Breast epithelium (tissue), 4 donors: ENCODE measurements at regions not wholly inside any gene's neighbourhood (a gene's known extent, or its start where the extent isn't known, plus 50 kb on each side); places are given as distances from the start of the nearest gene placed in this dataset.

Experiments
- DNase-seq, 2 donors: peaks; one replicate each; pipeline ENCODE4 v3.0.0-alpha.2; 2019; ENCODE audit warnings: low spot score in 2 of 2
- H3K27ac ChIP-seq, 2 donors: fragments of 200-600 bp; sonication (generic) in 1 of 2; one replicate each; pipeline ENCODE4 v1.5.1; 2016 to 2019; ENCODE audit warnings: mild to moderate bottlenecking in 1 of 2
- H3K27me3 ChIP-seq, 2 donors: fragments of 200-600 bp; sonication (generic) in 1 of 2; one replicate each; pipeline versions ENCODE4 v1.5.1 to v1.6.0; 2017 to 2019; ENCODE audit warnings: control low read depth in 1 of 2, mild to moderate bottlenecking in 1 of 2
- H3K36me3 ChIP-seq: fragments of 200-600 bp; one replicate; pipeline ENCODE4 v1.5.1; 2019
- H3K4me1 ChIP-seq, 2 donors: fragments of 200-600 bp; sonication (generic); one replicate each; pipeline ENCODE4 v1.5.1; 2016 to 2019; ENCODE audit warnings: control low read depth in 1 of 2
- H3K4me3 ChIP-seq, 3 donors: fragments of 200-600 bp; sonication (generic); 1 replicate in 2 of 3; 2 replicates in 1 of 3; pipeline ENCODE4 v1.5.1; 2016 to 2019; ENCODE audit warnings: mild to moderate bottlenecking in 3 of 3, moderate library complexity in 2 of 3
- H3K9me3 ChIP-seq, 2 donors: fragments of 200-600 bp; sonication (generic) in 1 of 2; one replicate each; pipeline ENCODE4 v1.5.1; 2016 to 2019; ENCODE audit warnings: control low read depth in 1 of 2
- CTCF ChIP-seq, 3 donors: fragments of 450-650 bp; IDR thresholded peaks; one replicate each; pipeline ENCODE4 v1.5.1; 2016 to 2017; ENCODE audit warnings: antibody characterized with exemption in 3 of 3, mild to moderate bottlenecking in 3 of 3, moderate library complexity in 3 of 3
- POLR2A ChIP-seq: fragments of 450-650 bp; IDR thresholded peaks from one replicate; pipeline ENCODE4 v1.6.1; 2016; ENCODE audit warnings: antibody characterized with exemption, mild to moderate bottlenecking, moderate library complexity
- POLR2AphosphoS5 ChIP-seq, 3 donors: sonication (generic); formaldehyde crosslinking; IDR thresholded peaks; one replicate each; pipeline ENCODE4 v1.6.1; 2017; ENCODE audit warnings: antibody characterized with exemption in 3 of 3
- intact Hi-C: fragments of 100-400 bp; cut with DNase I; formaldehyde crosslinking; loops from one replicate; pipeline ENCODE4 v1.15.1; 2023; ENCODE audit warnings: low total_unique reads

DNA sequence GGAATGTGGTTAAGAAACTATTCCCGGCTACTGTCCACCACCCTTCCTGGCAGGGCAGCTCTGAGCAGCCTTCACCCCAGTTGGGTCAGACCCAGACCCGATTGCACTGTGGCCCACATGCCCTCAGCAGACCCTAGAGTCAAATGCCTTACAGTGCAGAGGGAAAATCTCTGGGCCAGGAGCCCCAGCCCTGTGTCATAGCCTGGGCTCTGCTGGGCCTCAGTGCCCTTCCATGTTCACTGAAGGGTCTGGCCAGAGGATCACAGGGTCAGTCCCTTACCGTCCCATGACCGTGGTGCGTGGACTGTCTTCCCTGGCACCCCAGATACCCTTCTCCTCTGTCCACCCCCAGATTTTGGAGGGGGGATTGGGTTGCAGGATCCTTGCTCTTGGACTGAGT lies 73.5 kb upstream of the COL5A1 start:
- TF ChIP-seq POLR2A (no peak), CTCF (IDR thresholded peaks at IDR 0.05) (no peak), POLR2AphosphoS5 (IDR thresholded peaks at IDR 0.05) (no peak)
- no peaks in the 10 kb centered on the region for H3K4me1 ChIP-seq
- no peak overlapping the region for H3K27ac ChIP-seq
- no peaks in the 10 kb centered on the region for H3K27me3 ChIP-seq
- peaks cover 11 to 26% of the 10 kb centered on the region in 2 donors for H3K9me3 ChIP-seq
- no peaks in the 10 kb centered on the region for H3K36me3 ChIP-seq
- DNase-seq, result no peak
- intact Hi-C loops, result no loop called here
- H3K4me3 ChIP-seq, result no peak overlapping the region

GRCh38 chr9:134568811-134569210 lies 72.8 kb upstream of the COL5A1 start:
- Histone ChIP-seq H3K4me1 (no peaks in the 10 kb centered on the region), H3K27me3 (no peaks in the 10 kb centered on the region), H3K4me3 (no peak overlapping the region), H3K27ac (no peak overlapping the region), H3K9me3 (peaks cover 11 to 26% of the 10 kb centered on the region in 2 donors), H3K36me3 (no peaks in the 10 kb centered on the region)
- DNase-seq, result no peak
- intact Hi-C loops, result no loop called here
- TF ChIP-seq POLR2A (no peak), CTCF (IDR thresholded peaks at IDR 0.05) (no peak), POLR2AphosphoS5 (IDR thresholded peaks at IDR 0.05) (no peak)

DNA sequence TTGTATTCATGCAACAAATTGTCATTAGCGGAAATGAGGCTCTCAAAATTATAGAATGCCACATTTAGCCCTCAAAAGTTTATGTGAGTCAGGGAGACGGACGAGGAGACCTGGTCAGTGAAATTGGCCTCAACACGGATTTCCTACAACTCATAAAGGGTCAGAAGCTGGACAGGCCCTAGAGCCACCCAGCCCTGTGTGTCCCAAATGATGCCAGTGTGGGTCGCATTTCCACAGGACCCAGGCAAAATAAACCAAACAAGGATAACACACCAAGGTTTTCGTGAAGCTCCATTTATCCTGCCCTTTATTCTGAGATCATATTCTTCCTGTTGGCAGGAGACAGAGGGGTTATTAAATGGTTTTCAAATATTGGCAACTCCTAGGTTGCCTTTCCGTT lies 72.0 kb upstream of the COL5A1 start:
- Histone ChIP-seq H3K9me3 (peaks cover 11 to 23% of the 10 kb centered on the region in 2 donors), H3K27ac (no peak overlapping the region), H3K4me3 (no peak overlapping the region), H3K36me3 (no peaks in the 10 kb centered on the region), H3K27me3 (no peaks in the 10 kb centered on the region), H3K4me1 (no peaks in the 10 kb centered on the region)
- no peak for TF ChIP-seq POLR2A
- no peak for TF ChIP-seq CTCF (IDR thresholded peaks at IDR 0.05)
- no peak for TF ChIP-seq POLR2AphosphoS5 (IDR thresholded peaks at IDR 0.05)
- no peak for DNase-seq
- intact Hi-C loops, result no loop called here

- no peaks in the 10 kb centered on the region for H3K27me3 ChIP-seq
- no peak overlapping the region for H3K4me3 ChIP-seq
- peaks cover 11 to 19% of the 10 kb centered on the region in 2 donors for H3K9me3 ChIP-seq
- intact Hi-C loops, result no loop called here
- no peak overlapping the region for H3K27ac ChIP-seq
- no peaks in the 10 kb centered on the region for H3K36me3 ChIP-seq
- H3K4me1 ChIP-seq, result no peaks in the 10 kb centered on the region
- no peak for TF ChIP-seq CTCF (IDR thresholded peaks at IDR 0.05)
- TF ChIP-seq POLR2AphosphoS5 (IDR thresholded peaks at IDR 0.05), result no peak
- TF ChIP-seq POLR2A, result no peak
- DNase-seq, result peak in 1 of 2 donors; percentile 30
Measured at GRCh38 chr9:134570151-134570621, 71.4 kb upstream of the COL5A1 start.

- no peak for DNase-seq
- Histone ChIP-seq H3K27ac (no peak overlapping the region), H3K27me3 (no peaks in the 10 kb centered on the region), H3K4me1 (no peaks in the 10 kb centered on the region), H3K36me3 (no peaks in the 10 kb centered on the region), H3K9me3 (peaks cover 7 to 14% of the 10 kb centered on the region in 2 donors), H3K4me3 (no peak overlapping the region)
- intact Hi-C loops, result no loop called here
- TF ChIP-seq CTCF (IDR thresholded peaks at IDR 0.05) (no peak), POLR2AphosphoS5 (IDR thresholded peaks at IDR 0.05) (no peak), POLR2A (no peak)
Measured at GRCh38 chr9:134570711-134571325, 70.8 kb upstream of the COL5A1 start.
